HL-60 (cell line): ENCODE measurements at regions not wholly inside any gene's neighbourhood (a gene's known extent, or its start where the extent isn't known, plus 50 kb on each side); places are given as distances from the start of the nearest gene placed in this dataset.

Experiments used
- DNase-seq, 2 experiments: peaks; one replicate each; pipeline ENCODE4 v3.0.0-alpha.2; 2010 to 2020; ENCODE audit warnings: low read depth in 1 of 2, low spot score in 1 of 2
- H3K27ac ChIP-seq: fragments of 250-450 bp; sonication (Bioruptor Pico); replicated peaks from 2 replicates; pipeline ENCODE4 v1.5.1; 2020; ENCODE audit warnings: mild to moderate bottlenecking, moderate library complexity
- H3K27me3 ChIP-seq: fragments of 250-450 bp; sonication (Bioruptor Pico); 2 replicates; pipeline ENCODE4 v1.5.1; 2021; ENCODE audit warnings: mild to moderate bottlenecking, moderate library complexity; ENCODE audit not compliant: insufficient read depth, poor library complexity, severe bottlenecking
- H3K4me3 ChIP-seq: replicated peaks from 2 replicates; pipeline ENCODE4 v1.5.1; 2011; ENCODE audit warnings: mild to moderate bottlenecking, control low read depth, low read length; ENCODE audit not compliant: insufficient read depth
- GABPA ChIP-seq: IDR thresholded peaks from 2 replicates; pipeline ENCODE4 v1.6.1; 2012; ENCODE audit warnings: low read depth
- POLR2AphosphoS5 ChIP-seq: IDR thresholded peaks from 2 replicates; pipeline ENCODE4 v1.6.1; 2012; ENCODE audit warnings: low read depth
- SPI1 ChIP-seq: IDR thresholded peaks from 2 replicates; pipeline ENCODE4 v1.6.1; 2012; ENCODE audit warnings: low read depth, mild to moderate bottlenecking, borderline replicate concordance
- TF ChIP-seq, protein P1 (sequence below): IDR thresholded peaks from one replicate; pipeline ENCODE4 v1.5.1; 2011; ENCODE audit warnings: low read length, control low read depth, inconsistent platforms; ENCODE audit not compliant: insufficient read depth
- TF ChIP-seq, protein P2 (sequence below): IDR thresholded peaks from 2 replicates; pipeline ENCODE4 v1.6.1; 2012; ENCODE audit warnings: low read depth; ENCODE audit not compliant: insufficient replicate concordance

DNA sequence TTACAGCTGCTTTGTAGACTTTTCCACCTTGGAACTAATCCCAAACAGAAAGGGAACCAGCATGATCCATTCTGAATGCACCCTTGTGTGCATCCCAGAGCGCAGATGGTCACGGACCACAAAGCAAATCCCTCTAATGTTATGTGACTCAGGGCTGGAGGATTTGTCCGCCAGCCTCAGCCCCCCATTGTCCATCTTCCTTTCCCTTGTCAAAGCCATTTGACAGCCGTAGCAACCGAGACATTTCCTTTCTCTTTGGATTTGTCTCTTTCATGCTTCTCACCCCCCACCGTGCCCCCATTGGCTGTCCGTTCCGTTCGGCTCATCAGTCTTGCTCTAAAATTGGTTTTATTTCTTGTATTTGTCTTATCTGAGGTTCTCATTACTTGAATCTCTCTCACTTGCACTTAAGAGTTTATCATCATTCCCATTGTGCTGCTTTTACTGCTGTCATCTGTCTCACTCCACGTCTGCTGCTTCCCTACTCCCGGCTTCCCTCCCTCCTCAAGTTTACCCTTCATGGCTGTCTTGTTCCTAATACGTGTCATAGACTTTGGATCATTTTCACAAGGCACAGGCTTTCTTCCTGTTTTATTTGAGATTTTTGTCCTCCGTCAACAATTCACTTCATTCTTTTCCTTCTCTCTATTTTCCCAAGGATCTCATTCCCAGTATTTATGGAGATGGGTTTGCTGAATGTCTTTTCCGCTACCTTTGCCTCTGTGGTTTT, 163.4 kb upstream of the ERCC4 start:
- DNase-seq, result no peak
- Histone ChIP-seq H3K27ac (no peak overlapping the region), H3K4me3 (no peak overlapping the region), H3K27me3 (no peaks in the 10 kb centered on the region)
- TF ChIP-seq, protein P1, sequence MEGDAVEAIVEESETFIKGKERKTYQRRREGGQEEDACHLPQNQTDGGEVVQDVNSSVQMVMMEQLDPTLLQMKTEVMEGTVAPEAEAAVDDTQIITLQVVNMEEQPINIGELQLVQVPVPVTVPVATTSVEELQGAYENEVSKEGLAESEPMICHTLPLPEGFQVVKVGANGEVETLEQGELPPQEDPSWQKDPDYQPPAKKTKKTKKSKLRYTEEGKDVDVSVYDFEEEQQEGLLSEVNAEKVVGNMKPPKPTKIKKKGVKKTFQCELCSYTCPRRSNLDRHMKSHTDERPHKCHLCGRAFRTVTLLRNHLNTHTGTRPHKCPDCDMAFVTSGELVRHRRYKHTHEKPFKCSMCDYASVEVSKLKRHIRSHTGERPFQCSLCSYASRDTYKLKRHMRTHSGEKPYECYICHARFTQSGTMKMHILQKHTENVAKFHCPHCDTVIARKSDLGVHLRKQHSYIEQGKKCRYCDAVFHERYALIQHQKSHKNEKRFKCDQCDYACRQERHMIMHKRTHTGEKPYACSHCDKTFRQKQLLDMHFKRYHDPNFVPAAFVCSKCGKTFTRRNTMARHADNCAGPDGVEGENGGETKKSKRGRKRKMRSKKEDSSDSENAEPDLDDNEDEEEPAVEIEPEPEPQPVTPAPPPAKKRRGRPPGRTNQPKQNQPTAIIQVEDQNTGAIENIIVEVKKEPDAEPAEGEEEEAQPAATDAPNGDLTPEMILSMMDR, result no peak
- TF ChIP-seq GABPA (no peak), POLR2AphosphoS5 (no peak)

DNA sequence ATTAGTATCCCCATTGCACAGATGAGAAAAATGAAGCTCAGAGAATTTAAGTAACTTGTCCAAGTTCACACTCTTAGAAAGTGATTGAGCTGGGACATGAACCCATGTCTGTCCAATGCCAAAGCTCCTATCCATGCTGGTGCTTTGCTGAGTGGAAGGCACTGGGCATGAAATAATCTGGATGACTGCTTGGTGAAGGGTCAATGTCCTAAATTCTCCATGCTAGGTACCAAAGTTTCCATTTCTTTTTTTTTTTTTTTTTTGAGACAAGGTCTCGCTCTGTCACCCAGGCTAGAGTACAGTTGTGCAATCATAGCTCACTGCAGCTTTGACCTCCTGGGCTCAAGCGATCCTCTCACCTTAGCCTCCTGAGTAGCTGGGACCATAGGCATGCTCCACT, 153.6 kb upstream of the ERCC4 start:
- no peak for DNase-seq
- no peaks in the 10 kb centered on the region for H3K27me3 ChIP-seq
- TF ChIP-seq, protein P1, result no peak
- TF ChIP-seq POLR2AphosphoS5, result no peak
- TF ChIP-seq GABPA, result no peak
- no peak for TF ChIP-seq SPI1
- TF ChIP-seq, protein P2, sequence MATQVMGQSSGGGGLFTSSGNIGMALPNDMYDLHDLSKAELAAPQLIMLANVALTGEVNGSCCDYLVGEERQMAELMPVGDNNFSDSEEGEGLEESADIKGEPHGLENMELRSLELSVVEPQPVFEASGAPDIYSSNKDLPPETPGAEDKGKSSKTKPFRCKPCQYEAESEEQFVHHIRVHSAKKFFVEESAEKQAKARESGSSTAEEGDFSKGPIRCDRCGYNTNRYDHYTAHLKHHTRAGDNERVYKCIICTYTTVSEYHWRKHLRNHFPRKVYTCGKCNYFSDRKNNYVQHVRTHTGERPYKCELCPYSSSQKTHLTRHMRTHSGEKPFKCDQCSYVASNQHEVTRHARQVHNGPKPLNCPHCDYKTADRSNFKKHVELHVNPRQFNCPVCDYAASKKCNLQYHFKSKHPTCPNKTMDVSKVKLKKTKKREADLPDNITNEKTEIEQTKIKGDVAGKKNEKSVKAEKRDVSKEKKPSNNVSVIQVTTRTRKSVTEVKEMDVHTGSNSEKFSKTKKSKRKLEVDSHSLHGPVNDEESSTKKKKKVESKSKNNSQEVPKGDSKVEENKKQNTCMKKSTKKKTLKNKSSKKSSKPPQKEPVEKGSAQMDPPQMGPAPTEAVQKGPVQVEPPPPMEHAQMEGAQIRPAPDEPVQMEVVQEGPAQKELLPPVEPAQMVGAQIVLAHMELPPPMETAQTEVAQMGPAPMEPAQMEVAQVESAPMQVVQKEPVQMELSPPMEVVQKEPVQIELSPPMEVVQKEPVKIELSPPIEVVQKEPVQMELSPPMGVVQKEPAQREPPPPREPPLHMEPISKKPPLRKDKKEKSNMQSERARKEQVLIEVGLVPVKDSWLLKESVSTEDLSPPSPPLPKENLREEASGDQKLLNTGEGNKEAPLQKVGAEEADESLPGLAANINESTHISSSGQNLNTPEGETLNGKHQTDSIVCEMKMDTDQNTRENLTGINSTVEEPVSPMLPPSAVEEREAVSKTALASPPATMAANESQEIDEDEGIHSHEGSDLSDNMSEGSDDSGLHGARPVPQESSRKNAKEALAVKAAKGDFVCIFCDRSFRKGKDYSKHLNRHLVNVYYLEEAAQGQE, result no peak
- H3K4me3 ChIP-seq, result no peak overlapping the region
- no peak overlapping the region for H3K27ac ChIP-seq

DNA sequence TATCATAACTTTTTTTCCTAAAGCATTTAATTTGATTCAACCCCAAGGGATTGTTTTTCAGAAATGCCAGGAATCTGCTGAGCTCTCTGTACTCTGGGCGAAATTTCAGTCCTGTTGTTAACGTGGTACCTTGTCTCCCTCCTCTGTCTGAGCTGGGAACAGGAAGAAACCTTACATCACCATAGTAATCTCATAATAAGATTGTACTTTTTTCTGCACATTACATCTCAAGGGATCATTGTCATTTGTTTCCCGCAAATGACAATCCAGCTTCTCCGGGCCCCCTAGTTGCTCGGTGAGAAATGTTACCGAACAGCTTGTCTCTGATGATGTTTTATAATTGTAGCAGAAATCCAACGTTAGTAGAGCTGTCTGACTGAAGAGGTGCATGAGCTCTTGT, 152.7 kb upstream of the ERCC4 start:
- DNase-seq, result no peak
- Histone ChIP-seq H3K27me3 (no peaks in the 10 kb centered on the region), H3K27ac (no peak overlapping the region), H3K4me3 (no peak overlapping the region)
- TF ChIP-seq, protein P2, result no peak
- TF ChIP-seq SPI1, result no peak
- no peak for TF ChIP-seq GABPA
- TF ChIP-seq POLR2AphosphoS5, result no peak
- TF ChIP-seq, protein P1, result no peak

DNA sequence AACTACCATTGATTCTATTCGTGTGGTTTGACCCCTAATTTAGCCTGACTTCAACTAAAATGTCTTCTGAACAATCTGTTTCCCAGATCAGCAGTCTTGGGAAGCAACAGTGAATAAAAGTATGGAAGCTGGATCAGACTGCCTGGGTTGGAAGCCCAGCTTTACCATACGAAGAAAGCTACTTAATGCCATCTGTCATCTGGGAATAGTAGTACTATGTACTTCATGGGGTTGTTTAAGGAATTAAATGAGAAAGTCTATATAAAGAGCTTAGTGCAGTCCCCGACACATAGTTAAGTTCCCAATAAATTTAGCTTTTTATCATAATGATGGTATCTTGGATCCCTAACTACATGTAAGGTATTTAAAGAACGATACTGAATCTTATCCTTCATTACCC, 151.5 kb upstream of the ERCC4 start:
- DNase-seq, result no peak
- no peak overlapping the region for H3K4me3 ChIP-seq
- TF ChIP-seq POLR2AphosphoS5 (no peak), GABPA (no peak), SPI1 (no peak)
- TF ChIP-seq, protein P1, result no peak
- TF ChIP-seq, protein P2, result no peak
- H3K27ac ChIP-seq, result no peak overlapping the region
- H3K27me3 ChIP-seq, result no peaks in the 10 kb centered on the region
